ENCODE measurements at regions not wholly inside any gene's neighbourhood (a gene's known extent, or its start where the extent isn't known, plus 50 kb on each side); places are given as distances from the start of the nearest gene placed in this dataset.
A peak's percentile ranks its signal among the peaks of the same experiment; 100 is the strongest.

DNA sequence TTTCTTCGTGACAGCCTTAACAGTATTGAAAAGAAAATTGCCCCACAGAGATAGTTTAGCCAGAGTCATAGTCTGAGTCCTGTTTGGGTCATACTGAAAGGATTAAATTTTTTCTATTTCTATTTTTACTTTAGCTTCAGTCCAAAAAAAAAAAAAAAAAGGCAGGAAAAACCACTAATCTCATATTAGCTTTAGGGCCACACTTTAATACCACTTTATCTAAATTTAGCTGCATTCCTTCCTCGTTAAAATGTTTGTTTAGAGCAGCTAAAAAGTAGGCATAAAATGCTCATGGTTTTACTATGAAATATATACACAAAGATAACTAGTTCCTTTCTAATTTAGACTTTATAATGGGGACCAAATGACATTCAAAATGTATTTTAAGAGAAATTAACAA lies 216.5 kb upstream of the TMEM196 start:
- TF ChIP-seq EZH2 (IDR thresholded peaks at IDR 0.05; ENCODE audit: low read depth) (no peak), CTCF (conservative IDR thresholded peaks at IDR 0.05) (no peak)
- H3K4me2 ChIP-seq, result no peak overlapping the region
- no peaks in the 10 kb centered on the region for H3K36me3 ChIP-seq (ENCODE audit: low read depth)
- no TSS peak for BruUV-seq (replicated peaks)
- no peak overlapping the region for H3K27ac ChIP-seq
- H3K79me2 ChIP-seq (ENCODE audit: low read depth), result no peaks in the 10 kb centered on the region
- CTCF ChIA-PET, result no interaction called here
- peaks cover 9% of the 10 kb centered on the region; the same call in 1 of the 2 replicates for H3K9me3 ChIP-seq (ENCODE audit: insufficient read depth, low read depth)
- no peak for DNase-seq
- no peaks in the 10 kb centered on the region for H3F3A ChIP-seq (ENCODE audit: insufficient read depth, low read depth)
- H3K27me3 ChIP-seq (ENCODE audit: insufficient read depth, low read depth), result no peaks in the 10 kb centered on the region
- H2AFZ ChIP-seq, result no peak overlapping the region
- intact Hi-C loops (cut with micrococcal nuclease; ENCODE audit: unreplicated experiment), result no loop called here
- POLR2A ChIA-PET (ENCODE audit: unreplicated experiment), result no interaction called here
- H4K20me1 ChIP-seq (ENCODE audit: insufficient read depth), result no peaks in the 10 kb centered on the region
- no peaks in the 10 kb centered on the region for H3K4me1 ChIP-seq (replicated peaks; ENCODE audit: insufficient read depth)
- no peaks in the 10 kb centered on the region for H3K9me2 ChIP-seq (ENCODE audit: insufficient read depth)
- H3K4me3 ChIP-seq, result no peak overlapping the region

DNA sequence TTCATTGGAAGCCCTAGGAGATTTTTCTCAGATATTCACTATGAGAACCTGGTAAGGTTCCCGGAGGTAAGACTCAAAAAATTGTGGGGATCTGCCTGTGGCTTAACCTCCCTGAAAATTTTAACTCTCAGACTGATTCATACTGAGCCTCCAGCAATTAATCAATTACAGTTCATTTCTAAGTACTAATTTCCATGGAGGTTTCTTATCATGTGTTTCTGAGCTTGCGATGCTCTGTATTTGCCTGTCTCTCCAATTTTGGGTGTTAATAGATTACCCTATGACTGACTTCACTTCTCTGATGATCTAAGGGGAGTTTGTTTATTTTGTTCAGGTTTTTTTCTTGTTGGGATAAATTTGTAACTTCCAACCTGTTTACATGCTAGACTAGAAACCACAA lies 215.4 kb upstream of the TMEM196 start:
- peaks cover 9% of the 10 kb centered on the region; the same call in 1 of the 2 replicates for H3K9me3 ChIP-seq (ENCODE audit: insufficient read depth, low read depth)
- no TSS peak for BruUV-seq (replicated peaks)
- H3K36me3 ChIP-seq (ENCODE audit: low read depth), result no peaks in the 10 kb centered on the region
- DNase-seq, result no peak
- no peaks in the 10 kb centered on the region for H3K79me2 ChIP-seq (ENCODE audit: low read depth)
- H3F3A ChIP-seq (ENCODE audit: insufficient read depth, low read depth), result no peaks in the 10 kb centered on the region
- H2AFZ ChIP-seq, result peak overlapping the region; percentile 33; the same call in 1 of the 2 replicates
- intact Hi-C loops (cut with micrococcal nuclease; ENCODE audit: unreplicated experiment), result no loop called here
- no peak overlapping the region for H3K4me3 ChIP-seq
- ChIA-PET CTCF (no interaction called here), POLR2A (ENCODE audit: unreplicated experiment) (no interaction called here)
- H3K4me1 ChIP-seq (replicated peaks; ENCODE audit: insufficient read depth), result no peaks in the 10 kb centered on the region
- H3K4me2 ChIP-seq, result no peak overlapping the region
- no peaks in the 10 kb centered on the region for H3K9me2 ChIP-seq (ENCODE audit: insufficient read depth)
- H3K27me3 ChIP-seq (ENCODE audit: insufficient read depth, low read depth), result no peaks in the 10 kb centered on the region
- no peak overlapping the region for H3K27ac ChIP-seq
- no peaks in the 10 kb centered on the region for H4K20me1 ChIP-seq (ENCODE audit: insufficient read depth)
- TF ChIP-seq EZH2 (IDR thresholded peaks at IDR 0.05; ENCODE audit: low read depth), result no peak
- no peak for TF ChIP-seq CTCF (conservative IDR thresholded peaks at IDR 0.05)

DNA sequence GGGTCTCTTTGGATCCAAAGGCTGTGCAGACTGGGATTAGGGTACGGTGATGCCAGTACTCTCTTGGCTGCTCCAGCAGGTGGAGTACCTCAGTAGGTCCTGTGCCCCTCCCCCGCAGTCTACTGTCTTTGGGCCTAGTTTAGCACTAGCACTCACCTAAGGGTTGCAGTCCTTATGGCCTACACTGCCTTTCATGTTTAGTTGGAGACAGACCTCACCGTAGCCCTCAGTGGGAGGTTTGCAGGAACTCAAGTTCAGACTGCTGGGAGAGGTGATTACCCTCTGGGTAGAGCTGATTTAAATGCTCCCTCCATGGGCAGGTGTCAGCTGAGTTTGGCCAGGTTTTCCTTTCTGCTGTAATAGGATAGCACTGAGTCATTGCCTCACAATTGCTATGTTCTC lies 210.8 kb upstream of the TMEM196 start:
- Histone ChIP-seq H3K4me1 (replicated peaks; ENCODE audit: insufficient read depth) (no peaks in the 10 kb centered on the region), H3K27ac (no peak overlapping the region), H3K27me3 (ENCODE audit: insufficient read depth, low read depth) (no peaks in the 10 kb centered on the region), H3F3A (ENCODE audit: insufficient read depth, low read depth) (no peaks in the 10 kb centered on the region), H3K79me2 (ENCODE audit: low read depth) (no peaks in the 10 kb centered on the region), H3K9me3 (ENCODE audit: insufficient read depth, low read depth) (no peaks in the 10 kb centered on the region; the same call in 1 of the 2 replicates), H3K36me3 (ENCODE audit: low read depth) (no peaks in the 10 kb centered on the region), H3K4me3 (no peak overlapping the region), H3K4me2 (no peak overlapping the region), H3K9me2 (ENCODE audit: insufficient read depth) (no peaks in the 10 kb centered on the region), H4K20me1 (ENCODE audit: insufficient read depth) (no peaks in the 10 kb centered on the region), H2AFZ (no peak overlapping the region)
- no peak for DNase-seq
- POLR2A ChIA-PET (ENCODE audit: unreplicated experiment), result no interaction called here
- TF ChIP-seq EZH2 (IDR thresholded peaks at IDR 0.05; ENCODE audit: low read depth) (no peak), CTCF (conservative IDR thresholded peaks at IDR 0.05) (no peak)
- intact Hi-C loops (cut with micrococcal nuclease; ENCODE audit: unreplicated experiment), result loop anchor here (5.0 kb wide), 1 partner anchor 613 kb away; no protein-coding TSS in a partner anchor
- BruUV-seq (replicated peaks), result no TSS peak
- CTCF ChIA-PET, result no interaction called here
